ENCODE measurements at regions not wholly inside any gene's neighbourhood (a gene's known extent, or its start where the extent isn't known, plus 50 kb on each side); places are given as distances from the start of the nearest gene placed in this dataset.

- no peak overlapping the region for H3K4me3 ChIP-seq (ENCODE audit: low read depth, low read length)
- no peak for TF ChIP-seq CTCF (IDR thresholded peaks at IDR 0.05; ENCODE audit: low read depth, low read length, missing control alignments)
- no peak for DNase-seq (ENCODE audit: low read depth)
These were observed 745.4 kb downstream of the TLR4 start for GRCh38 chr9:118449554-118449953.

- no peak for DNase-seq (ENCODE audit: low read depth)
- no peak for TF ChIP-seq CTCF (IDR thresholded peaks at IDR 0.05; ENCODE audit: low read depth, low read length, missing control alignments)
These were observed 751.1 kb downstream of the TLR4 start for GRCh38 chr9:118455259-118455658.

GRCh38 chr9:118455788-118456187 lies 751.6 kb downstream of the TLR4 start:
- DNase-seq (ENCODE audit: low read depth) = no peak
- no peak overlapping the region for H3K4me3 ChIP-seq (ENCODE audit: low read depth, low read length)
- TF ChIP-seq CTCF (IDR thresholded peaks at IDR 0.05; ENCODE audit: low read depth, low read length, missing control alignments) = no peak

More at GRCh38 chr9:118455259-118455658, 751.1 kb downstream of the TLR4 start:
- H3K4me3 ChIP-seq (ENCODE audit: low read depth, low read length) = no peak overlapping the region

GRCh38 chr9:118457171-118458000 lies 753.2 kb downstream of the TLR4 start:
- no peak for DNase-seq (ENCODE audit: low read depth)
- TF ChIP-seq CTCF (IDR thresholded peaks at IDR 0.05; ENCODE audit: low read depth, low read length, missing control alignments) = no peak
- H3K4me3 ChIP-seq (ENCODE audit: low read depth, low read length) = no peak overlapping the region

- H3K4me3 ChIP-seq (ENCODE audit: low read depth, low read length) = no peak overlapping the region
- no peak for DNase-seq (ENCODE audit: low read depth)
- TF ChIP-seq CTCF (IDR thresholded peaks at IDR 0.05; ENCODE audit: low read depth, low read length, missing control alignments) = no peak
These were observed 755.7 kb downstream of the TLR4 start for GRCh38 chr9:118459913-118460312.

GRCh38 chr9:118463419-118463818 lies 759.2 kb downstream of the TLR4 start:
- DNase-seq (ENCODE audit: low read depth) = no peak
- no peak overlapping the region for H3K4me3 ChIP-seq (ENCODE audit: low read depth, low read length)
- no peak for TF ChIP-seq CTCF (IDR thresholded peaks at IDR 0.05; ENCODE audit: low read depth, low read length, missing control alignments)

GRCh38 chr9:118473521-118473920 lies 769.3 kb downstream of the TLR4 start:
- DNase-seq (ENCODE audit: low read depth) = no peak
- TF ChIP-seq CTCF (IDR thresholded peaks at IDR 0.05; ENCODE audit: low read depth, low read length, missing control alignments) = no peak
- no peak overlapping the region for H3K4me3 ChIP-seq (ENCODE audit: low read depth, low read length)
